T-cell (primary cell): ENCODE measurements at regions not wholly inside any gene's neighbourhood (a gene's known extent, or its start where the extent isn't known, plus 50 kb on each side); places are given as distances from the start of the nearest gene placed in this dataset.
"Not testable (repeated sequence)": the region's sequence is repeated elsewhere in the genome, so short reads cannot be mapped to it uniquely, and the experiment has no call there.

Experiments
- ATAC-seq, 4 experiments: fragments of 200-7000 bp in 3 of 4; fragments of 150-1000 bp in 1 of 4; cut with Tn5 transposase; replicated peaks in 1 of 4; 1 replicate in 3 of 4; 2 replicates in 1 of 4; pipeline ENCODE4 v1.10.0; 2021; ENCODE audit warnings: moderate library complexity in 3 of 4, mild to moderate bottlenecking in 2 of 4, moderate number of reproducible peaks in 1 of 4
- CTCF ChIA-PET, 2 donors: fragments of 300-600 bp; sonication (Branson Sonifier 250); formaldehyde crosslinking; loops; one replicate each; lab custom pipeline; 2022; ENCODE audit warnings: antibody characterized with exemption in 2 of 2; lab: Charles Lee
- POLR2A ChIA-PET, 2 donors: fragments of 300-600 bp; sonication (Branson Sonifier 250); formaldehyde crosslinking; loops; one replicate each; lab custom pipeline; 2022; ENCODE audit warnings: antibody characterized with exemption in 2 of 2; lab: Charles Lee
- DNase-seq, 35 experiments: peaks; one replicate each; pipeline versions ENCODE4 v3.0.0 to v3.0.0-alpha.2; 2013 to 2023
- H3K27ac ChIP-seq: one replicate; pipeline ENCODE4 v1.5.1; 2013; ENCODE audit warnings: low read length
- H3K27me3 ChIP-seq, 2 experiments: replicated peaks in 1 of 2; 1 replicate in 1 of 2; 2 replicates in 1 of 2; pipeline versions ENCODE4 v1.6.1 to v1.7.0; 2013; ENCODE audit warnings: low read length in 1 of 2, mixed read lengths in 1 of 2; ENCODE audit not compliant: control insufficient read depth in 2 of 2, insufficient read depth in 2 of 2; ENCODE audit errors: extremely low read depth in 1 of 2
- H3K36me3 ChIP-seq, 2 donors: 1 replicate in 1 of 2; 2 replicates in 1 of 2; pipeline versions ENCODE4 v1.6.1 to v1.7.0; 2013; ENCODE audit warnings: low read length in 1 of 2; ENCODE audit not compliant: control insufficient read depth in 2 of 2, insufficient read depth in 1 of 2; ENCODE audit errors: extremely low read depth in 1 of 2
- H3K4me1 ChIP-seq, 2 experiments: 1 replicate in 1 of 2; 2 replicates in 1 of 2; pipeline versions ENCODE4 v1.6.1 to v1.7.0; 2013; ENCODE audit warnings: low read length in 2 of 2, mixed read lengths in 1 of 2; ENCODE audit not compliant: insufficient read depth in 2 of 2, control insufficient read depth in 1 of 2; ENCODE audit errors: extremely low read depth in 1 of 2
- H3K4me3 ChIP-seq, 2 donors: 1 replicate in 1 of 2; 2 replicates in 1 of 2; pipeline versions ENCODE4 v1.5.1 to v1.7.0; 2013; ENCODE audit warnings: mild to moderate bottlenecking in 2 of 2, low read length in 1 of 2, moderate library complexity in 1 of 2; ENCODE audit not compliant: control insufficient read depth in 1 of 2; ENCODE audit errors: extremely low read depth in 1 of 2
- H3K9me3 ChIP-seq: 2 replicates; pipeline ENCODE4 v1.7.0; 2013
- H3K27ac Mint-ChIP-seq, 2 donors: one replicate each; pipeline ENCODE4 v1.8.0; 2020 to 2021; ENCODE audit warnings: mild to moderate bottlenecking in 2 of 2, mixed read lengths in 2 of 2
- H3K27me3 Mint-ChIP-seq, 2 donors: one replicate each; pipeline ENCODE4 v1.8.0; 2021 to 2022; ENCODE audit warnings: mixed read lengths in 2 of 2
- H3K36me3 Mint-ChIP-seq: one replicate; pipeline ENCODE4 v1.8.0; 2021; ENCODE audit warnings: mixed read lengths
- H3K4me1 Mint-ChIP-seq, 3 donors: one replicate each; pipeline ENCODE4 v1.8.0; 2020 to 2022; ENCODE audit warnings: mixed read lengths in 3 of 3, mild to moderate bottlenecking in 1 of 3
- H3K4me3 Mint-ChIP-seq, 3 donors: one replicate each; pipeline ENCODE4 v1.8.0; 2020 to 2022; ENCODE audit warnings: mild to moderate bottlenecking in 3 of 3, mixed read lengths in 3 of 3, moderate library complexity in 3 of 3
- H3K9me3 Mint-ChIP-seq, 3 donors: one replicate each; pipeline ENCODE4 v1.8.0; 2020 to 2022; ENCODE audit warnings: mixed read lengths in 3 of 3
- WGBS: methylation state at CpG from one replicate; pipeline ENCODE4 v1.1.5; 2013; ENCODE audit warnings: missing lambda C conversion rate; ENCODE audit not compliant: insufficient coverage; 5-methylcytosine and 5-hydroxymethylcytosine counted together

- H3K27ac ChIP-seq, DNase-seq, H3K4me1 ChIP-seq, H3K36me3 Mint-ChIP-seq, H3K4me3 Mint-ChIP-seq, H3K27ac Mint-ChIP-seq, CTCF ChIA-PET, H3K4me3 ChIP-seq, POLR2A ChIA-PET, H3K27me3 ChIP-seq, H3K36me3 ChIP-seq, H3K9me3 Mint-ChIP-seq, H3K9me3 ChIP-seq, H3K27me3 Mint-ChIP-seq, ATAC-seq, H3K4me1 Mint-ChIP-seq: not testable (repeated sequence)
- 88% methylated on average over 17 of the region's 23 CpGs for WGBS
Measured at GRCh38 chr6:71686021-71686677, 200.2 kb upstream of the RIMS1 start.

GRCh38 chr6:71698702-71699101, 187.6 kb upstream of the RIMS1 start:
- Histone ChIP-seq H3K4me1 (no peaks in the 10 kb centered on the region), H3K4me3 (no peak overlapping the region), H3K27ac (no peak overlapping the region), H3K9me3 (no peaks in the 10 kb centered on the region), H3K27me3 (no peaks in the 10 kb centered on the region), H3K36me3 (no peaks in the 10 kb centered on the region)
- no CpG with 5 or more reads among the region's 2 CpGs for WGBS
- H3K9me3 Mint-ChIP-seq = peaks cover 0 to 9% (median 8%) of the 10 kb centered on the region in 3 donors
- ChIA-PET CTCF (interaction anchor here in 1 of 2 donors (0.7 kb wide), 1 partner anchor 97 kb away, joined by 3 read pairs; no protein-coding TSS in a partner anchor), POLR2A (no interaction called here)
- no peaks in the 10 kb centered on the region for H3K27me3 Mint-ChIP-seq
- no peak overlapping the region for H3K4me3 Mint-ChIP-seq
- no peaks in the 10 kb centered on the region for H3K4me1 Mint-ChIP-seq
- no peak for DNase-seq
- ATAC-seq = no peak
- no peak overlapping the region for H3K27ac Mint-ChIP-seq
- no peaks in the 10 kb centered on the region for H3K36me3 Mint-ChIP-seq

- H3K9me3 Mint-ChIP-seq = peaks cover 0 to 4% (median 4%) of the 10 kb centered on the region in 3 donors
- no CpG with 5 or more reads among the region's 1 CpG for WGBS
- DNase-seq (no peak), ATAC-seq (no peak)
- no peak overlapping the region for H3K4me3 ChIP-seq
- H3K27ac ChIP-seq = no peak overlapping the region
- H3K36me3 Mint-ChIP-seq = no peaks in the 10 kb centered on the region
- no peaks in the 10 kb centered on the region for H3K4me1 Mint-ChIP-seq
- no peaks in the 10 kb centered on the region for H3K36me3 ChIP-seq
- no peaks in the 10 kb centered on the region for H3K9me3 ChIP-seq
- ChIA-PET POLR2A (no interaction called here), CTCF (no interaction called here)
- no peak overlapping the region for H3K27ac Mint-ChIP-seq
- H3K4me1 ChIP-seq = no peaks in the 10 kb centered on the region
- no peaks in the 10 kb centered on the region for H3K27me3 Mint-ChIP-seq
- no peaks in the 10 kb centered on the region for H3K27me3 ChIP-seq
- no peak overlapping the region for H3K4me3 Mint-ChIP-seq
Measured at GRCh38 chr6:71706523-71706922, 179.8 kb upstream of the RIMS1 start.

GRCh38 chr6:71707059-71707458, 179.3 kb upstream of the RIMS1 start:
- Histone ChIP-seq H3K4me1 (no peaks in the 10 kb centered on the region), H3K27me3 (no peaks in the 10 kb centered on the region), H3K27ac (no peak overlapping the region), H3K9me3 (no peaks in the 10 kb centered on the region), H3K36me3 (no peaks in the 10 kb centered on the region), H3K4me3 (no peak overlapping the region)
- CTCF ChIA-PET = no interaction called here
- no peak for DNase-seq
- WGBS = 43% methylated on average over 2 of the region's 3 CpGs
- Mint-ChIP-seq H3K27me3 (no peaks in the 10 kb centered on the region), H3K4me3 (no peak overlapping the region), H3K9me3 (peaks cover 0 to 4% (median 4%) of the 10 kb centered on the region in 3 donors), H3K36me3 (no peaks in the 10 kb centered on the region), H3K4me1 (no peaks in the 10 kb centered on the region), H3K27ac (no peak overlapping the region)
- POLR2A ChIA-PET = no interaction called here
- ATAC-seq = no peak

GRCh38 chr6:71720705-71721104, 165.6 kb upstream of the RIMS1 start:
- Histone ChIP-seq H3K9me3 (no peaks in the 10 kb centered on the region), H3K27me3 (no peaks in the 10 kb centered on the region), H3K36me3 (no peaks in the 10 kb centered on the region), H3K4me3 (no peak overlapping the region), H3K4me1 (no peaks in the 10 kb centered on the region), H3K27ac (no peak overlapping the region)
- H3K36me3 Mint-ChIP-seq = no peaks in the 10 kb centered on the region
- no CpG with 5 or more reads among the region's 3 CpGs for WGBS
- no peaks in the 10 kb centered on the region for H3K27me3 Mint-ChIP-seq
- ATAC-seq = no peak
- CTCF ChIA-PET = no interaction called here
- no peak overlapping the region for H3K27ac Mint-ChIP-seq
- no peak overlapping the region for H3K4me3 Mint-ChIP-seq
- H3K9me3 Mint-ChIP-seq = peaks cover 0 to under 1% (median 0%) of the 10 kb centered on the region in 3 donors
- DNase-seq = no peak
- POLR2A ChIA-PET = no interaction called here
- H3K4me1 Mint-ChIP-seq = no peaks in the 10 kb centered on the region

GRCh38 chr6:71721642-71722041, 164.7 kb upstream of the RIMS1 start:
- Histone ChIP-seq H3K9me3 (no peaks in the 10 kb centered on the region), H3K4me3 (no peak overlapping the region), H3K27ac (no peak overlapping the region), H3K36me3 (no peaks in the 10 kb centered on the region), H3K27me3 (no peaks in the 10 kb centered on the region), H3K4me1 (no peaks in the 10 kb centered on the region)
- Mint-ChIP-seq H3K9me3 (peaks cover 0 to 4% (median 3%) of the 10 kb centered on the region in 3 donors), H3K27ac (no peak overlapping the region), H3K36me3 (no peaks in the 10 kb centered on the region), H3K4me3 (no peak overlapping the region), H3K27me3 (no peaks in the 10 kb centered on the region), H3K4me1 (no peaks in the 10 kb centered on the region)
- no CpG with 5 or more reads among the region's 1 CpG for WGBS
- POLR2A ChIA-PET = no interaction called here
- ATAC-seq (no peak), DNase-seq (no peak)
- CTCF ChIA-PET = no interaction called here

GRCh38 chr6:71722736-71723135, 163.6 kb upstream of the RIMS1 start:
- DNase-seq (no peak), ATAC-seq (no peak)
- Mint-ChIP-seq H3K27me3 (no peaks in the 10 kb centered on the region), H3K27ac (no peak overlapping the region), H3K4me3 (no peak overlapping the region), H3K36me3 (no peaks in the 10 kb centered on the region), H3K4me1 (no peaks in the 10 kb centered on the region), H3K9me3 (peaks cover 0 to 4% (median 3%) of the 10 kb centered on the region in 3 donors)
- ChIA-PET CTCF (no interaction called here), POLR2A (no interaction called here)
- Histone ChIP-seq H3K4me1 (no peaks in the 10 kb centered on the region), H3K36me3 (no peaks in the 10 kb centered on the region), H3K9me3 (no peaks in the 10 kb centered on the region), H3K27ac (no peak overlapping the region), H3K27me3 (no peaks in the 10 kb centered on the region), H3K4me3 (no peak overlapping the region)
- no CpG with 5 or more reads among the region's 2 CpGs for WGBS
